ENCODE measurements at regions not wholly inside any gene's neighbourhood (a gene's known extent, or its start where the extent isn't known, plus 50 kb on each side); places are given as distances from the start of the nearest gene placed in this dataset.

DNA sequence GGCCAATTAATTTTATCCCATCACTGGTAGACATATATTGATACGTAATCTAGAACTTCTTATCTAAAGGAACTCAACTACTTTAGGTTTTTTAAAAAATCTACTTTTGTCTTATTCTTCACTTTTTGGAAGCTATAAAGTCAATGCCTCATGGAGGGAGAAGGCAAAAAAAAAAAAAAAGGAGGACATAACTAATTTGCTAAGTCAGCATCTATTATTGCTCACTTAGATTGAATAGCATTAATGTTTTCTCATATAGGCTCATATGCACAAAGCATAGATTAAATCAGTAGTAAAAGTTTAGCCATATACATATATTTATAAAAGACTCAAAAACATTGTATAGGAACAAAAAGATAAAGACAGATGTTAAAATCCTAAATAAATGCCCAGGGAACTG is 179.3 kb upstream of the DGKB start:
- TF ChIP-seq POLR2AphosphoS5 (IDR thresholded peaks at IDR 0.05; ENCODE audit: low read depth, low read length) (no peak), POLR2A (IDR thresholded peaks at IDR 0.05; ENCODE audit: low read depth, low read length) (no peak), PAX5 (IDR thresholded peaks at IDR 0.05; ENCODE audit: insufficient read depth, low read length, severe bottlenecking) (no peak), TAF1 (IDR thresholded peaks at IDR 0.05; ENCODE audit: low read depth, low read length) (no peak), SPI1 (IDR thresholded peaks at IDR 0.05; ENCODE audit: low read depth, low read length) (no peak), POU2F2 (IDR thresholded peaks at IDR 0.05; ENCODE audit: low read depth, low read length) (no peak)

Measured in GM12891 (cell line).